Putamen (tissue), 1 donor: ENCODE measurements at regions not wholly inside any gene's neighbourhood (a gene's known extent, or its start where the extent isn't known, plus 50 kb on each side); places are given as distances from the start of the nearest gene placed in this dataset.
"Not testable (repeated sequence)": the region's sequence is repeated elsewhere in the genome, so short reads cannot be mapped to it uniquely, and the experiment has no call there.

ENCODE experiments used
- DNase-seq: peaks from one replicate; pipeline ENCODE4 v3.0.0-alpha.2; 2016; ENCODE audit warnings: low spot score

- no peak for DNase-seq
These were observed 77.0 kb downstream of the CCDC71L start for GRCh38 chr7:106583706-106584690.

- no peak for DNase-seq
These were observed 77.9 kb downstream of the CCDC71L start for GRCh38 chr7:106583100-106583499.

GRCh38 chr7:106582365-106582764 is 78.6 kb downstream of the CCDC71L start:
- DNase-seq: no peak

GRCh38 chr7:106579086-106579485 is 81.9 kb downstream of the CCDC71L start:
- not testable (repeated sequence) for DNase-seq

GRCh38 chr7:106575138-106575823 is 85.7 kb downstream of the CCDC71L start:
- DNase-seq: no peak

GRCh38 chr7:106573738-106574137 is 87.2 kb downstream of the CCDC71L start:
- DNase-seq: no peak

- DNase-seq: no peak
These were observed 87.8 kb downstream of the CCDC71L start for GRCh38 chr7:106573125-106573663.

- DNase-seq: no peak
These were observed 88.4 kb downstream of the CCDC71L start for GRCh38 chr7:106572394-106573124.

- no peak for DNase-seq
These were observed 89.4 kb downstream of the CCDC71L start for GRCh38 chr7:106571563-106571962.

- DNase-seq: no peak
These were observed 90.0 kb downstream of the CCDC71L start for GRCh38 chr7:106570948-106571418.

- no peak for DNase-seq
These were observed 90.8 kb downstream of the CCDC71L start for GRCh38 chr7:106570146-106570545.

- no peak for DNase-seq
These were observed 91.4 kb downstream of the CCDC71L start for GRCh38 chr7:106569500-106569929.

GRCh38 chr7:106568680-106569499 is 92.1 kb downstream of the CCDC71L start:
- no peak for DNase-seq

GRCh38 chr7:106568002-106568679 is 92.8 kb downstream of the CCDC71L start:
- DNase-seq: no peak

- not testable (repeated sequence) for DNase-seq
These were observed 93.6 kb downstream of the CCDC71L start for GRCh38 chr7:106567204-106568001.

- DNase-seq: no peak
These were observed 94.3 kb downstream of the CCDC71L start for GRCh38 chr7:106566672-106567071.

GRCh38 chr7:106566196-106566595 is 94.8 kb downstream of the CCDC71L start:
- no peak for DNase-seq

GRCh38 chr7:106565428-106565827 is 95.5 kb downstream of the CCDC71L start:
- DNase-seq: no peak

- DNase-seq: no peak
These were observed 97.3 kb downstream of the CCDC71L start for GRCh38 chr7:106563466-106564150.
